ENCODE measurements at regions not wholly inside any gene's neighbourhood (a gene's known extent, or its start where the extent isn't known, plus 50 kb on each side); places are given as distances from the start of the nearest gene placed in this dataset.

DNA sequence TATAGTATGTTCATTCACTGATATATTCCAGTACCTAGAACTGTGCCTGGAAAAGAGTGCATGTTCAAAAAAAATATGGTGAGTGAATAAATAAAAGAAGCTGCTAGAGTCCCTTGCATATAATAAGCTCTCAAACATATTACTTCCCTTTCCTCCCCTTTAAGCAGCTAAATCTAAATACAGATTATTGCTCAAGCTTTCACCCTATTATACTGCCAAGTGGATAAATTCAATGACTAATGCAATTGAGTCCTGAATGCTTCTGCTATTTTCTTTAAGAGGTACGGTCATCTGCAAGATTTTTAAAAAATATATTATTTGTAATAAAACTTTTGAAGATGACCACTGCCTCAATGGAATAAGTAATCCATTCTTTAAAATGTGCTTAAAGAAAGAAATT is 248.4 kb downstream of the PLK2 start:
- TF ChIP-seq, protein P1, sequence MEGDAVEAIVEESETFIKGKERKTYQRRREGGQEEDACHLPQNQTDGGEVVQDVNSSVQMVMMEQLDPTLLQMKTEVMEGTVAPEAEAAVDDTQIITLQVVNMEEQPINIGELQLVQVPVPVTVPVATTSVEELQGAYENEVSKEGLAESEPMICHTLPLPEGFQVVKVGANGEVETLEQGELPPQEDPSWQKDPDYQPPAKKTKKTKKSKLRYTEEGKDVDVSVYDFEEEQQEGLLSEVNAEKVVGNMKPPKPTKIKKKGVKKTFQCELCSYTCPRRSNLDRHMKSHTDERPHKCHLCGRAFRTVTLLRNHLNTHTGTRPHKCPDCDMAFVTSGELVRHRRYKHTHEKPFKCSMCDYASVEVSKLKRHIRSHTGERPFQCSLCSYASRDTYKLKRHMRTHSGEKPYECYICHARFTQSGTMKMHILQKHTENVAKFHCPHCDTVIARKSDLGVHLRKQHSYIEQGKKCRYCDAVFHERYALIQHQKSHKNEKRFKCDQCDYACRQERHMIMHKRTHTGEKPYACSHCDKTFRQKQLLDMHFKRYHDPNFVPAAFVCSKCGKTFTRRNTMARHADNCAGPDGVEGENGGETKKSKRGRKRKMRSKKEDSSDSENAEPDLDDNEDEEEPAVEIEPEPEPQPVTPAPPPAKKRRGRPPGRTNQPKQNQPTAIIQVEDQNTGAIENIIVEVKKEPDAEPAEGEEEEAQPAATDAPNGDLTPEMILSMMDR (IDR thresholded peaks at IDR 0.05; ENCODE audit: low read depth, low read length, poor library complexity, severe bottlenecking): no peak
- TF ChIP-seq EZH2phosphoT487 (IDR thresholded peaks at IDR 0.05; ENCODE audit: borderline replicate concordance, low read length): no peak

Measured in DOHH2 (cell line).